ENCODE measurements at regions not wholly inside any gene's neighbourhood (a gene's known extent, or its start where the extent isn't known, plus 50 kb on each side); places are given as distances from the start of the nearest gene placed in this dataset.

- Histone ChIP-seq H3K4me3 (replicated peaks in 1 of 3; ENCODE audit: insufficient read depth in 1 of 3, low read depth in 2 of 3, low read length in 3 of 3) (no peak overlapping the region), H3K4me1 (ENCODE audit: insufficient read depth, low read length) (no peaks in the 10 kb centered on the region), H2AFZ (ENCODE audit: low read length) (no peak overlapping the region), H3K4me2 (ENCODE audit: low read depth, low read length) (no peak overlapping the region), H4K20me1 (ENCODE audit: insufficient read depth, low read length) (no peaks in the 10 kb centered on the region), H3K27me3 (ENCODE audit: control insufficient read depth in 1 of 2, insufficient read depth in 2 of 2, low read length in 2 of 2) (no peaks in the 10 kb centered on the region), H3K9ac (ENCODE audit: insufficient read depth, low read depth, low read length) (no peak overlapping the region), H3K79me2 (ENCODE audit: insufficient read depth, low read length) (no peaks in the 10 kb centered on the region), H3K27ac (ENCODE audit: extremely low read length, insufficient read depth, low read length) (no peak overlapping the region), H3K9me3 (ENCODE audit: low read length) (no peaks in the 10 kb centered on the region), H3K36me3 (replicated peaks in 1 of 2; ENCODE audit: control insufficient read depth in 1 of 2, insufficient read depth in 2 of 2, low read length in 2 of 2) (no peaks in the 10 kb centered on the region)
- no peak for DNase-seq (ENCODE audit: low spot score)
- no peak for ATAC-seq
- intact Hi-C loops (cut with micrococcal nuclease; ENCODE audit: unreplicated experiment) (no loop called here), in situ Hi-C loops (cut with HindIII; ENCODE audit: extremely low pct_ligation_motif_present, low pct_unique_long_range_greater_than_20kb) (no loop called here)
- no peak for FAIRE-seq
- TF ChIP-seq MAFF (IDR thresholded peaks at IDR 0.05; ENCODE audit: low read depth, low read length), result peak; percentile 48; the same call in 1 of the 2 replicates
- peak; percentile 41 to 63; a peak in 3 of 4 replicates for TF ChIP-seq MAFK (conservative IDR thresholded peaks at IDR 0.05 in 1 of 2, IDR thresholded peaks at IDR 0.05 in 1 of 2; ENCODE audit: low read length in 2 of 2)
- TF ChIP-seq NPAS2 (CRISPR knock-in tag; IDR thresholded peaks at IDR 0.05; ENCODE audit: borderline replicate concordance), result no peak
- no peak for TF ChIP-seq SP140L (CRISPR knock-in tag; IDR thresholded peaks at IDR 0.05; ENCODE audit: borderline replicate concordance)
- TF ChIP-seq ATF7 (IDR thresholded peaks at IDR 0.05), result no peak
- TF ChIP-seq ATF7 (CRISPR knock-in tag; IDR thresholded peaks at IDR 0.05), result no peak
- TF ChIP-seq, protein P1, sequence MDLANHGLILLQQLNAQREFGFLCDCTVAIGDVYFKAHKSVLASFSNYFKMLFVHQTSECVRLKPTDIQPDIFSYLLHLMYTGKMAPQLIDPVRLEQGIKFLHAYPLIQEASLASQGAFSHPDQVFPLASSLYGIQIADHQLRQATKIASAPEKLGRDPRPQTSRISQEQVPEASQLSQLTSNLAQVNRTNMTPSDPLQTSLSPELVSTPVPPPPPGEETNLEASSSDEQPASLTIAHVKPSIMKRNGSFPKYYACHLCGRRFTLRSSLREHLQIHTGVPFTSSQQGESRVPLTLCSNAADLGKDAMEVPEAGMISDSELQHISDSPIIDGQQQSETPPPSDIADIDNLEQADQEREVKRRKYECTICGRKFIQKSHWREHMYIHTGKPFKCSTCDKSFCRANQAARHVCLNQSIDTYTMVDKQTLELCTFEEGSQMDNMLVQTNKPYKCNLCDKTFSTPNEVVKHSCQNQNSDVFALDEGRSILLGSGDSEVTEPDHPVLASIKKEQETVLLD (CRISPR knock-in tag; IDR thresholded peaks at IDR 0.05; ENCODE audit: low read depth), result no peak
- no TSS peak for BruUV-seq (replicated peaks)
- CTCF ChIA-PET (ENCODE audit: low intra/inter-chr PET ratio, low total read pairs), result no interaction called here
- POLR2A ChIA-PET, result no interaction called here
- WGBS (ENCODE audit: low lambda C conversion rate), result 65% methylated on average over 10 of the region's 11 CpGs
Observed at GRCh38 chr11:21931436-21932101, 261.3 kb upstream of the ANO5 start.

DNA sequence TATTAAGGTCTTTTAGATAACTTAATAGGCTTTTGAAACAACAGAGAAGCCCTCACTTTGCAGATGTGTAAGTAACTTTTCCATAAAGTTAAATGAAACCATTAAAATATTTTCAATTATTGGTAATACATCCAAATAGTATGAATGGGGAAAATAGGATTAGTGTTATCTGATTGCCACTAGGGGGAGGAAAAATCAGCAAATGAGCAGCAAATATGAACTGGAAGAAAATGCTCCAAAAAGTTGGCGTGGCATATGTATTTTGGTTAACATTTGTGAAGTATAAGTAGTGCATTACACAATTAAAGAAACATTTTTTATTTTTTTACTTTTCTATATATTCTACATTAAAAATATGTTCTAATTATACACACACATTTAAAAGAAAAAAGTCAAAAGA lies 259.8 kb upstream of the ANO5 start:
- H3K9ac ChIP-seq (ENCODE audit: insufficient read depth, low read depth, low read length), result no peak overlapping the region
- H3K36me3 ChIP-seq (replicated peaks in 1 of 2; ENCODE audit: control insufficient read depth in 1 of 2, insufficient read depth in 2 of 2, low read length in 2 of 2), result no peaks in the 10 kb centered on the region
- POLR2A ChIA-PET, result no interaction called here
- in situ Hi-C loops (cut with HindIII; ENCODE audit: extremely low pct_ligation_motif_present, low pct_unique_long_range_greater_than_20kb), result no loop called here
- FAIRE-seq, result no peak
- no peak overlapping the region for H2AFZ ChIP-seq (ENCODE audit: low read length)
- no peaks in the 10 kb centered on the region for H3K79me2 ChIP-seq (ENCODE audit: insufficient read depth, low read length)
- no peaks in the 10 kb centered on the region for H3K9me3 ChIP-seq (ENCODE audit: low read length)
- 0% methylated on average over 1 of the region's 1 CpG for WGBS (ENCODE audit: low lambda C conversion rate)
- intact Hi-C loops (cut with micrococcal nuclease; ENCODE audit: unreplicated experiment), result loop anchor here (1.0 kb wide), 1 partner anchor 197 kb away; no protein-coding TSS in a partner anchor
- H3K4me1 ChIP-seq (ENCODE audit: insufficient read depth, low read length), result no peaks in the 10 kb centered on the region
- H3K27me3 ChIP-seq (ENCODE audit: control insufficient read depth in 1 of 2, insufficient read depth in 2 of 2, low read length in 2 of 2), result no peaks in the 10 kb centered on the region
- CTCF ChIA-PET (ENCODE audit: low intra/inter-chr PET ratio, low total read pairs), result no interaction called here
- H3K4me2 ChIP-seq (ENCODE audit: low read depth, low read length), result no peak overlapping the region
- no TSS peak for BruUV-seq (replicated peaks)
- no peak for DNase-seq (ENCODE audit: low spot score)
- H3K4me3 ChIP-seq (replicated peaks in 1 of 3; ENCODE audit: insufficient read depth in 1 of 3, low read depth in 2 of 3, low read length in 3 of 3), result no peak overlapping the region
- no peak for ATAC-seq
- H4K20me1 ChIP-seq (ENCODE audit: insufficient read depth, low read length), result no peaks in the 10 kb centered on the region
- no peak overlapping the region for H3K27ac ChIP-seq (ENCODE audit: extremely low read length, insufficient read depth, low read length)
- TF ChIP-seq TMF1 (CRISPR knock-in tag; IDR thresholded peaks at IDR 0.05; ENCODE audit: low read depth), result no peak
- TF ChIP-seq ATF2 (CRISPR knock-in tag; IDR thresholded peaks at IDR 0.05), result no peak
- TF ChIP-seq GATAD1 (CRISPR knock-in tag; IDR thresholded peaks at IDR 0.05), result no peak
- no peak for TF ChIP-seq ZBTB44 (CRISPR knock-in tag; IDR thresholded peaks at IDR 0.05)
- no peak for TF ChIP-seq EHMT2 (IDR thresholded peaks at IDR 0.05; ENCODE audit: borderline replicate concordance, low read depth, low read length)
- no peak for TF ChIP-seq THAP7 (CRISPR knock-in tag; IDR thresholded peaks at IDR 0.05)
- no peak for TF ChIP-seq KDM6A (CRISPR knock-in tag; IDR thresholded peaks at IDR 0.05; ENCODE audit: low read depth)
- no peak for TF ChIP-seq HOXA7 (CRISPR knock-in tag; IDR thresholded peaks at IDR 0.05)
